Esophagus squamous epithelium (tissue), 4 donors: ENCODE measurements at regions not wholly inside any gene's neighbourhood (a gene's known extent, or its start where the extent isn't known, plus 50 kb on each side); places are given as distances from the start of the nearest gene placed in this dataset.

Source experiments
- CTCF ChIP-seq, 6 experiments: fragments of 450-650 bp in 4 of 6; fragments of 200-600 bp in 2 of 6; sonication (generic) in 2 of 6; IDR thresholded peaks; one replicate each; pipeline ENCODE4 v1.5.1; 2016 to 2019; ENCODE audit warnings: antibody characterized with exemption in 6 of 6, mild to moderate bottlenecking in 4 of 6, moderate library complexity in 4 of 6
- POLR2A ChIP-seq, 4 donors: fragments of 450-650 bp; IDR thresholded peaks; one replicate each; pipeline ENCODE4 v1.6.1; 2017; ENCODE audit warnings: antibody characterized with exemption in 4 of 4, mild to moderate bottlenecking in 4 of 4, moderate library complexity in 3 of 4

- TF ChIP-seq POLR2A (IDR thresholded peaks at IDR 0.05) = no peak
- no peak for TF ChIP-seq CTCF (IDR thresholded peaks at IDR 0.05)
These were observed 297.7 kb downstream of the IRX2 start for GRCh38 chr5:2453781-2454180.
